K562 (cell line): ENCODE measurements at regions not wholly inside any gene's neighbourhood (a gene's known extent, or its start where the extent isn't known, plus 50 kb on each side); places are given as distances from the start of the nearest gene placed in this dataset.

ENCODE experiments used
- ATAC-seq: fragments of 200-7000 bp; cut with Tn5 transposase; 3 replicates; pipeline ENCODE4 v1.9.1; 2020; ENCODE audit warnings: moderate library complexity
- BruUV-seq: library from RNA; stranded (reverse); fragments of 400-500 nt; replicated peaks from 2 replicates; lab custom pipeline; 2021; lab: Mats Ljungman, UMichigan
- CTCF ChIA-PET: fragments of 300-600 bp; formaldehyde crosslinking; extraction: SDS; loops from one replicate; lab custom pipeline; 2021; ENCODE audit warnings: low intra/inter-chr PET ratio; lab: Yijun Ruan, JAX
- POLR2A ChIA-PET: fragments of 300-600, 350-650 bp; sonication (Branson Sonifier 250); formaldehyde crosslinking; extraction: SDS; loops from one replicate; lab custom pipeline; 2021; ENCODE audit warnings: antibody characterized with exemption, inconsistent platforms; lab: Yijun Ruan, JAX
- DNase-seq, 4 experiments: peaks; one replicate each; pipeline versions ENCODE4 v3.0.0 to v3.0.0-alpha.2; 2011 to 2018; ENCODE audit warnings: low spot score in 3 of 4, mixed read lengths in 3 of 4; ENCODE audit errors: extremely low read depth in 1 of 4
- FAIRE-seq: peaks from 2 replicates; lab custom pipeline; 2011; peaks lifted over from hg19 to GRCh38; lab: Jason Lieb, UNC
- H2AFZ ChIP-seq: 2 replicates; pipeline ENCODE4 v1.6.0; 2011; ENCODE audit warnings: low read depth, low read length, control low read depth, inconsistent platforms
- H3K27ac ChIP-seq: fragments of 200-600 bp; 3 replicates; pipeline ENCODE4 v1.8.0; 2011; ENCODE audit warnings: low read depth, mild to moderate bottlenecking, control low read depth, inconsistent platforms, low read length, moderate library complexity, mixed read lengths; ENCODE audit errors: extremely low read depth
- H3K27me3 ChIP-seq, 2 experiments: fragments of 300-600 bp in 1 of 2; 2 replicates in 1 of 2; 3 replicates in 1 of 2; pipeline versions ENCODE4 v1.6.0 to v1.8.0; 2011; ENCODE audit warnings: inconsistent platforms in 2 of 2, low read length in 2 of 2, mild to moderate bottlenecking in 1 of 2, mixed read lengths in 1 of 2, moderate library complexity in 1 of 2; ENCODE audit not compliant: control insufficient read depth in 2 of 2, insufficient read depth in 2 of 2
- H3K36me3 ChIP-seq: fragments of 300-600 bp; 3 replicates; pipeline ENCODE4 v1.8.0; 2011; ENCODE audit warnings: mild to moderate bottlenecking, low read length, inconsistent platforms; ENCODE audit not compliant: control insufficient read depth, insufficient read depth
- H3K4me1 ChIP-seq, 2 experiments: fragments of 200-600 bp in 1 of 2; replicated peaks in 1 of 2; 2 replicates in 1 of 2; 3 replicates in 1 of 2; pipeline versions ENCODE4 v1.5.1 to v1.8.0; 2011; ENCODE audit warnings: inconsistent platforms in 2 of 2, low read length in 2 of 2, mild to moderate bottlenecking in 1 of 2, mixed read lengths in 1 of 2, moderate library complexity in 1 of 2; ENCODE audit not compliant: control insufficient read depth in 2 of 2, insufficient read depth in 2 of 2
- H3K4me2 ChIP-seq: 2 replicates; pipeline ENCODE4 v1.6.1; 2011; ENCODE audit warnings: low read length, control low read depth, inconsistent platforms, mixed read lengths; ENCODE audit not compliant: insufficient read depth
- H3K4me3 ChIP-seq: fragments of 200-600 bp; sonication (generic), shearing (Covaris generic); 2 replicates; pipeline ENCODE4 v1.5.1; 2016; ENCODE audit warnings: control low read depth, inconsistent platforms
- H3K79me2 ChIP-seq: fragments of 200-600 bp; 3 replicates; pipeline ENCODE4 v1.8.0; 2011; ENCODE audit warnings: low read length, inconsistent platforms; ENCODE audit not compliant: control insufficient read depth, insufficient read depth
- H3K9ac ChIP-seq, 2 experiments: 2 replicates each; pipeline versions ENCODE4 v1.6.0 to v1.6.1; 2011; ENCODE audit warnings: low read depth in 2 of 2, low read length in 2 of 2, control low read depth in 1 of 2, inconsistent platforms in 1 of 2, mild to moderate bottlenecking in 1 of 2, mixed read lengths in 1 of 2; ENCODE audit not compliant: insufficient read depth in 1 of 2
- H3K9me1 ChIP-seq: one replicate; pipeline ENCODE4 v1.6.0; 2011; ENCODE audit warnings: inconsistent platforms, mild to moderate bottlenecking, low read length, moderate library complexity; ENCODE audit not compliant: control insufficient read depth, insufficient read depth
- H3K9me3 ChIP-seq: replicated peaks from 2 replicates; pipeline ENCODE4 v1.5.1; 2011; ENCODE audit warnings: low read depth, low read length, inconsistent platforms; ENCODE audit not compliant: control insufficient read depth, insufficient read depth
- H4K20me1 ChIP-seq: replicated peaks from 2 replicates; pipeline ENCODE4 v1.6.1; 2011; ENCODE audit warnings: low read length, inconsistent platforms, mixed read lengths; ENCODE audit not compliant: control insufficient read depth, insufficient read depth
- BMI1 ChIP-seq: fragments of 150-350 bp; IDR thresholded peaks from 2 replicates; pipeline ENCODE4 v1.6.1; 2014; ENCODE audit warnings: low read length
- CBX5 ChIP-seq: IDR thresholded peaks from 2 replicates; pipeline ENCODE4 v1.6.1; 2014; ENCODE audit warnings: low read depth, borderline replicate concordance
- CBX8 ChIP-seq: fragments of 200-600 bp; sonication (generic); IDR thresholded peaks from 2 replicates; pipeline ENCODE4 v1.6.1; 2012; ENCODE audit warnings: borderline replicate concordance, mixed run types, low read depth, mild to moderate bottlenecking, moderate library complexity, mixed read lengths, low read length, control low read depth, inconsistent platforms; ENCODE audit not compliant: poor library complexity, severe bottlenecking; ENCODE audit errors: extremely low read depth
- CCNT2 ChIP-seq: IDR thresholded peaks from 2 replicates; pipeline ENCODE4 v1.6.1; 2011; ENCODE audit warnings: borderline replicate concordance, low read depth, mild to moderate bottlenecking, moderate library complexity, mixed read lengths, low read length; ENCODE audit not compliant: insufficient read length; ENCODE audit errors: extremely low read depth
- EZH2 ChIP-seq: IDR thresholded peaks from 2 replicates; pipeline ENCODE4 v1.6.1; 2012; ENCODE audit warnings: low read depth, mild to moderate bottlenecking, inconsistent platforms, low read length, borderline replicate concordance
- HDGF ChIP-seq: fragments of 450-650 bp; IDR thresholded peaks from 2 replicates; pipeline ENCODE4 v1.6.1; 2016
- HMGN3 ChIP-seq: IDR thresholded peaks from 2 replicates; pipeline ENCODE4 v1.6.1; 2011; ENCODE audit warnings: borderline replicate concordance, low read depth, mild to moderate bottlenecking, mixed read lengths, low read length; ENCODE audit not compliant: insufficient read length; ENCODE audit errors: extremely low read depth
- JUNB ChIP-seq: fragments of 450-650 bp; formaldehyde crosslinking; conservative IDR thresholded peaks from 2 replicates; pipeline ENCODE4 v1.4.0; 2020; ENCODE audit warnings: mild to moderate bottlenecking
- PHB ChIP-seq: fragments of 250-450 bp; sonication (Bioruptor Pico); IDR thresholded peaks from 2 replicates; pipeline ENCODE4 v1.5.0; 2021
- PHF20 ChIP-seq: fragments of 450-650 bp; IDR thresholded peaks from 2 replicates; pipeline ENCODE4 v1.6.1; 2018; ENCODE audit not compliant: partially characterized antibody
- SMARCE1 ChIP-seq: fragments of 450-650 bp; IDR thresholded peaks from 2 replicates; pipeline ENCODE4 v1.7.1; 2016; ENCODE audit warnings: mild to moderate bottlenecking
- SOX6 ChIP-seq: fragments of 450-650 bp; IDR thresholded peaks from 2 replicates; pipeline ENCODE4 v1.6.1; 2014; ENCODE audit warnings: mild to moderate bottlenecking
- SRSF3 ChIP-seq: fragments of 200-400 bp; formaldehyde crosslinking; IDR thresholded peaks from 2 replicates; pipeline ENCODE4 v1.6.1; 2016; ENCODE audit warnings: mild to moderate bottlenecking, low read length, moderate library complexity; ENCODE audit not compliant: insufficient read depth
- ZNF212 ChIP-seq: fragments of 450-650 bp; formaldehyde crosslinking; IDR thresholded peaks from 2 replicates; pipeline ENCODE4 v1.4.0; 2020; ENCODE audit warnings: mild to moderate bottlenecking
- ZNF408 ChIP-seq: fragments of 250-450 bp; sonication (Bioruptor Pico); IDR thresholded peaks from 2 replicates; pipeline ENCODE4 v1.4.0; 2020; ENCODE audit warnings: low read depth, mild to moderate bottlenecking, moderate library complexity
- WGBS: fragments of 100-300 bp; shearing (Covaris generic); methylation state at CpG from one replicate; pipeline ENCODE4 v1.1.6; 2016; ENCODE audit warnings: low coverage, mixed read lengths; ENCODE audit not compliant: insufficient coverage; ENCODE audit errors: missing lambda C conversion rate; 5-methylcytosine and 5-hydroxymethylcytosine counted together
- in situ Hi-C: fragments of 300-500 bp; cut with MboI; formaldehyde crosslinking; loops from 4 replicates; pipeline ENCODE4 v1.15.0; 2018; ENCODE audit warnings: inconsistent platforms, mixed read lengths
- intact Hi-C: fragments of 100-400 bp; cut with micrococcal nuclease; formaldehyde crosslinking; loops from 2 replicates; pipeline ENCODE4 v1.14.2; 2022
- TF ChIP-seq, protein P1 (sequence below): fragments of 250-450 bp; sonication (Bioruptor Pico); IDR thresholded peaks from 2 replicates; pipeline ENCODE4 v1.5.0; 2021

DNA sequence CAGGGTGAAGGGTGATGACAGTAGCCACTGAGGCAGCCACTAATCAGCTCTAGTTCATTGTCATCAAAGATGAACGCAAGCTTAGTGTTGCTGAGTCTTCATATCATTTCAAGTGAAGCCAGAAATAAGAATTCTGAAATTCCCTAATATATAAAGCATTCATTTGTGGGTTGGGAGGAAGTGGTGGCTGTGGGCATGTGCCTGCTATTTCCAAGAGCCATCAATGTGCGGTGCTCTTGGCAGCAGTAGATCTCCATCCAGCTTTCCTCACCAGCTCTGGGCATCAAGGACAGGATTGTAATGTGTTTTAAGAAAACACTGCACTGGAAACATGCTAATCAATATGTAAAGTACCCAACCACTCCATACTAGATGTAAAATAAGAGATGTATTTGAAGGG, 202.5 kb upstream of the AHR start:
- Histone ChIP-seq H4K20me1 (no peaks in the 10 kb centered on the region), H3K27me3 (no peaks in the 10 kb centered on the region), H3K4me1 (no peaks in the 10 kb centered on the region), H3K27ac (no peak overlapping the region), H3K4me2 (no peak overlapping the region), H3K79me2 (no peaks in the 10 kb centered on the region), H3K36me3 (no peaks in the 10 kb centered on the region), H3K9ac (no peak overlapping the region), H3K9me3 (no peaks in the 10 kb centered on the region), H2AFZ (no peak overlapping the region), H3K9me1 (no peaks in the 10 kb centered on the region), H3K4me3 (no peak overlapping the region)
- POLR2A ChIA-PET, result no interaction called here
- WGBS, result 3% methylated on average over 2 of the region's 2 CpGs
- DNase-seq, result no peak
- intact Hi-C loops (no loop called here), in situ Hi-C loops (no loop called here)
- TF ChIP-seq, protein P1, sequence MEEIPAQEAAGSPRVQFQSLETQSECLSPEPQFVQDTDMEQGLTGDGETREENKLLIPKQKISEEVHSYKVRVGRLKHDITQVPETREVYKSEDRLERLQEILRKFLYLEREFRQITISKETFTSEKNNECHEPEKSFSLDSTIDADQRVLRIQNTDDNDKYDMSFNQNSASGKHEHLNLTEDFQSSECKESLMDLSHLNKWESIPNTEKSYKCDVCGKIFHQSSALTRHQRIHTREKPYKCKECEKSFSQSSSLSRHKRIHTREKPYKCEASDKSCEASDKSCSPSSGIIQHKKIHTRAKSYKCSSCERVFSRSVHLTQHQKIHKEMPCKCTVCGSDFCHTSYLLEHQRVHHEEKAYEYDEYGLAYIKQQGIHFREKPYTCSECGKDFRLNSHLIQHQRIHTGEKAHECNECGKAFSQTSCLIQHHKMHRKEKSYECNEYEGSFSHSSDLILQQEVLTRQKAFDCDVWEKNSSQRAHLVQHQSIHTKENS, result no peak
- TF ChIP-seq HMGN3 (no peak), ZNF212 (CRISPR knock-in tag) (no peak), EZH2 (no peak), PHF20 (no peak), SMARCE1 (no peak), CBX8 (no peak), HDGF (no peak), BMI1 (no peak), ZNF408 (CRISPR knock-in tag) (no peak), CBX5 (no peak), PHB (no peak), CCNT2 (no peak), SRSF3 (no peak), JUNB (no peak), SOX6 (no peak)
- CTCF ChIA-PET, result no interaction called here
- no TSS peak for BruUV-seq
- FAIRE-seq, result no peak
- ATAC-seq, result no peak
